ENCODE measurements at regions not wholly inside any gene's neighbourhood (a gene's known extent, or its start where the extent isn't known, plus 50 kb on each side); places are given as distances from the start of the nearest gene placed in this dataset.

DNA sequence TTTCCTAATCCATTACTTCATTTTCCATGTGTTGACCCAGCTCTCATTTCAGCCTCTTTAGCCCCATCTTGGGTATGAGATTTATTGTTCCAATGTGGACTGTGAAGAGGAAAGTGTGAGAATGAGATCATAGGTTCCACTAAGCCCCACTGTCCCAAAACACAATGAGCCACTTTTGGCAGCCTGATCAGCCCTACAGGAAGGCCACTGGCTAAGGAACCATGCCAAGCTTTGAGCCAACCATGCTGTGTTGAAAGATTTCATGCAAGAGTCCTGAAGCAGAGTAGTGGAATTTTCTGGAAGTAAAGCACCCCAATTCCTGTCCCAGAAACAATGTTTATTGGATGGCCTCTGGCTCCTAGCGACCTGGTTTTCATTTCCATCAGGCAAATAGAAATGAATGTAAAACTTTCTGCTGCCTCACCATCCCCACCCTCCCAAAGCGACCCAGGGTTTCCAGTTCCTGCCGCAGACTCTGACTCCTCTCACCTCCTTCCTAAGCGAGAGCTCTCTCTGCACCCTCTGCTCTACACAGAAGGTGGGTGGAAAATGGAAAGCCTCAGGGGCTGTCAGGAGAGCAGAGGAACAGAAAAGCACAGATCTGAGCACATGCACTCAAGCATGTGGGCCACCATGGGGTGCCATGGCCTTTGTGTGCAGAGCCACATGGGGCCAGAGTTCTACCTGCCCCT is 73.1 kb downstream of the KCTD12 start:
- no peak for FAIRE-seq
- ChIA-PET CTCF (ENCODE audit: partially characterized antibody) (interaction anchor here (1.1 kb wide), 1 partner anchor 14 kb away, joined by 4 read pairs; no protein-coding TSS in a partner anchor), POLR2A (ENCODE audit: partially characterized antibody) (no interaction called here)
- H3K9ac ChIP-seq (replicated peaks in 1 of 4; ENCODE audit: extremely low read depth in 1 of 4, low read depth in 3 of 4, low read length in 3 of 4) = no peak overlapping the region
- no peak overlapping the region for H4K91ac ChIP-seq (replicated peaks; ENCODE audit: insufficient read length, low read length)
- H3K27ac ChIP-seq (ENCODE audit: low read depth, low read length) = no peak overlapping the region
- H2BK15ac ChIP-seq (ENCODE audit: low read length) = no peak overlapping the region
- H2BK5ac ChIP-seq (ENCODE audit: low read depth, low read length) = no peak overlapping the region
- H3K79me1 ChIP-seq (ENCODE audit: low read depth, low read length) = no peaks in the 10 kb centered on the region
- no peak overlapping the region for H3K56ac ChIP-seq (replicated peaks; ENCODE audit: insufficient read length, low read depth, low read length)
- no peak overlapping the region for H2AK5ac ChIP-seq (ENCODE audit: low read depth, low read length)
- no peaks in the 10 kb centered on the region for H3K79me2 ChIP-seq (ENCODE audit: control insufficient read depth in 1 of 2, insufficient read depth in 2 of 2, low read length in 2 of 2)
- 96% methylated on average over 4 of the region's 4 CpGs; no CpG with 5 or more reads in 1 of the 2 experiments for WGBS, 2 experiments (ENCODE audit: extremely low coverage in 1 of 2, insufficient coverage in 1 of 2, insufficient read length in 1 of 2, insufficient replicate concordance in 2 of 2, low coverage in 1 of 2, low lambda C conversion rate in 2 of 2, missing lambda C conversion rate in 1 of 2)
- TF ChIP-seq SRF (IDR thresholded peaks at IDR 0.05; ENCODE audit: low read depth, low read length) (no peak), SIRT6 (IDR thresholded peaks at IDR 0.05; ENCODE audit: low read length) (no peak), CHD2 (IDR thresholded peaks at IDR 0.05; ENCODE audit: low read length) (no peak), CHD1 (IDR thresholded peaks at IDR 0.05; ENCODE audit: low read depth, low read length) (no peak), JUN (IDR thresholded peaks at IDR 0.05; ENCODE audit: low read depth, low read length) (no peak), FOSL1 (IDR thresholded peaks at IDR 0.05; ENCODE audit: insufficient read depth, low read depth, low read length) (no peak), POLR2A (IDR thresholded peaks at IDR 0.05; ENCODE audit: control extremely low read depth in 1 of 2, low read depth in 2 of 2, low read length in 2 of 2) (no peak), POU5F1 (IDR thresholded peaks at IDR 0.05; ENCODE audit: low read depth, low read length) (no peak), BRCA1 (IDR thresholded peaks at IDR 0.05; ENCODE audit: low read depth, low read length) (no peak), SIN3A (conservative IDR thresholded peaks at IDR 0.05 in 1 of 2, IDR thresholded peaks at IDR 0.05 in 1 of 2; ENCODE audit: low read depth in 1 of 2, low read length in 2 of 2) (no peak), CTBP2 (IDR thresholded peaks at IDR 0.05; ENCODE audit: borderline replicate concordance, insufficient read depth, insufficient read length, low read length) (no peak), GABPA (IDR thresholded peaks at IDR 0.05; ENCODE audit: borderline replicate concordance, insufficient read depth, low read length) (no peak), CBX5 (IDR thresholded peaks at IDR 0.05; ENCODE audit: low read depth, low read length) (no peak), EP300 (IDR thresholded peaks at IDR 0.05; ENCODE audit: borderline replicate concordance in 1 of 2, low read depth in 2 of 2, low read length in 2 of 2) (no peak)
- no peak overlapping the region for H3K23ac ChIP-seq (ENCODE audit: insufficient read length)
- DNase-seq (ENCODE audit: low read depth in 1 of 2, low spot score in 2 of 2) = no peak
- H3K4ac ChIP-seq (replicated peaks; ENCODE audit: insufficient read length, low read depth, low read length) = no peak overlapping the region
- H3K36me3 ChIP-seq (ENCODE audit: control insufficient read depth in 2 of 4, insufficient read depth in 4 of 4, low read length in 3 of 4) = no peaks in the 10 kb centered on the region
- H2BK120ac ChIP-seq (replicated peaks; ENCODE audit: low read depth, low read length) = no peak overlapping the region
- peaks cover 4% of the 10 kb centered on the region in 2 experiments; a peak in 1 of 4 replicates for H3K9me3 ChIP-seq (ENCODE audit: insufficient read depth in 2 of 2, low read depth in 1 of 2, low read length in 1 of 2)
- no peaks in the 10 kb centered on the region for H3K23me2 ChIP-seq (ENCODE audit: low read depth, low read length)
- no peak overlapping the region for H4K8ac ChIP-seq (ENCODE audit: extremely low read depth, insufficient read depth, low read length)
- H2BK12ac ChIP-seq (ENCODE audit: low read depth, low read length) = no peak overlapping the region
- H4K20me1 ChIP-seq (replicated peaks in 1 of 2; ENCODE audit: control insufficient read depth in 1 of 2, insufficient read depth in 2 of 2, low read length in 2 of 2) = no peaks in the 10 kb centered on the region
- H2AFZ ChIP-seq (ENCODE audit: low read length) = 0 out of 2 replicates have a peak overlapping the region, but pooled peaks have one; percentile 32
- no peak overlapping the region for H3K4me2 ChIP-seq (ENCODE audit: insufficient read depth in 1 of 2, low read depth in 2 of 2, low read length in 2 of 2)
- H3K4me1 ChIP-seq (replicated peaks in 1 of 4; ENCODE audit: control insufficient read depth in 3 of 4, insufficient read depth in 4 of 4, low read length in 3 of 4) = no peaks in the 10 kb centered on the region
- H3K18ac ChIP-seq (ENCODE audit: extremely low read depth, low read length) = no peak overlapping the region
- H3K4me3 ChIP-seq (ENCODE audit: extremely low read depth in 1 of 4, insufficient read depth in 2 of 4, low read depth in 3 of 4, low read length in 4 of 4) = no peak overlapping the region
- H3K14ac ChIP-seq (ENCODE audit: insufficient read length) = no peak overlapping the region
- H3K27me3 ChIP-seq (replicated peaks in 1 of 4; ENCODE audit: control insufficient read depth in 3 of 4, extremely low read depth in 1 of 4, insufficient read depth in 3 of 4, low read length in 3 of 4) = no peaks in the 10 kb centered on the region
- no peak overlapping the region for H2BK20ac ChIP-seq (ENCODE audit: low read length)
- H4K5ac ChIP-seq (ENCODE audit: insufficient read length, low read depth, low read length) = no peak overlapping the region

All from H1 (cell line).